B cell (primary cell): ENCODE measurements at regions not wholly inside any gene's neighbourhood (a gene's known extent, or its start where the extent isn't known, plus 50 kb on each side); places are given as distances from the start of the nearest gene placed in this dataset.

ENCODE experiments used
- ATAC-seq: fragments of 200-7000 bp; cut with Tn5 transposase; one replicate; pipeline ENCODE4 v1.10.0; 2021; ENCODE audit warnings: low read depth, mild to moderate bottlenecking, moderate number of reproducible peaks, moderate library complexity
- CTCF ChIA-PET: fragments of 350-600 bp; sonication (Branson Sonifier 250); formaldehyde crosslinking; loops from one replicate; lab custom pipeline; 2021; ENCODE audit warnings: antibody characterized with exemption, inconsistent platforms; lab: Charles Lee
- POLR2A ChIA-PET: fragments of 350-600 bp; sonication (Branson Sonifier 250); formaldehyde crosslinking; loops from one replicate; lab custom pipeline; 2021; ENCODE audit warnings: antibody characterized with exemption; lab: Charles Lee
- DNase-seq: peaks from one replicate; pipeline ENCODE4 v3.0.0; 2013
- H2AFZ ChIP-seq: 2 replicates; pipeline ENCODE4 v1.6.1; 2012; ENCODE audit warnings: mild to moderate bottlenecking, low read depth, low read length; ENCODE audit not compliant: insufficient read depth, poor library complexity, severe bottlenecking
- H3K27ac ChIP-seq, 2 donors: 1 replicate in 1 of 2; 2 replicates in 1 of 2; pipeline ENCODE4 v1.5.1; 2012 to 2013; ENCODE audit warnings: low read length in 2 of 2, mild to moderate bottlenecking in 2 of 2, moderate library complexity in 1 of 2
- H3K27me3 ChIP-seq, 4 experiments: fragments of 200-600 bp in 1 of 4; sonication (generic) in 1 of 4; replicated peaks in 1 of 4; 1 replicate in 2 of 4; 2 replicates in 2 of 4; pipeline versions ENCODE4 v1.6.1 to v1.7.0; 2013 to 2016; ENCODE audit warnings: low read length in 3 of 4, mild to moderate bottlenecking in 2 of 4, mixed read lengths in 1 of 4, moderate library complexity in 1 of 4; ENCODE audit not compliant: insufficient read depth in 4 of 4, control insufficient read depth in 3 of 4; ENCODE audit errors: control extremely low read depth in 1 of 4
- H3K36me3 ChIP-seq, 2 experiments: replicated peaks in 1 of 2; 1 replicate in 1 of 2; 2 replicates in 1 of 2; pipeline versions ENCODE4 v1.6.1 to v1.7.1; 2013; ENCODE audit warnings: low read length in 1 of 2; ENCODE audit not compliant: insufficient read depth in 2 of 2, control insufficient read depth in 1 of 2; ENCODE audit errors: control extremely low read depth in 1 of 2, extremely low read depth in 1 of 2
- H3K4me1 ChIP-seq, 2 donors: fragments of 200-600 bp in 1 of 2; sonication (generic) in 1 of 2; 1 replicate in 1 of 2; 2 replicates in 1 of 2; pipeline versions ENCODE4 v1.5.1 to v1.6.1; 2013 to 2017; ENCODE audit warnings: low read length in 2 of 2; ENCODE audit not compliant: control insufficient read depth in 2 of 2, insufficient read depth in 2 of 2
- H3K4me2 ChIP-seq: replicated peaks from 2 replicates; pipeline ENCODE3; 2012; ENCODE audit warnings: mild to moderate bottlenecking, low read depth, low read length; ENCODE audit not compliant: poor library complexity, severe bottlenecking
- H3K4me3 ChIP-seq, 5 experiments: fragments of 200-600 bp in 1 of 5; sonication (generic) in 1 of 5; 1 replicate in 3 of 5; 2 replicates in 2 of 5; pipeline versions ENCODE4 v1.5.1 to v1.7.0; 2011 to 2016; ENCODE audit warnings: low read length in 4 of 5, mild to moderate bottlenecking in 4 of 5, low read depth in 2 of 5, control low read depth in 1 of 5, moderate library complexity in 1 of 5; ENCODE audit not compliant: insufficient read depth in 1 of 5; ENCODE audit errors: control extremely low read depth in 1 of 5, extremely low read depth in 1 of 5
- H3K79me2 ChIP-seq: fragments of 200-600 bp; sonication (generic); one replicate; pipeline ENCODE4 v1.6.0; 2016; ENCODE audit warnings: low read length; ENCODE audit not compliant: control insufficient read depth, insufficient read depth
- H3K9ac ChIP-seq: fragments of 200-600 bp; sonication (generic); 2 replicates; pipeline ENCODE4 v1.6.1; 2017; ENCODE audit warnings: mild to moderate bottlenecking, low read length, moderate library complexity
- H3K9me3 ChIP-seq, 3 donors: one replicate each; pipeline versions ENCODE4 v1.6.1 to v1.7.1; 2013; ENCODE audit warnings: low read length in 2 of 3; ENCODE audit not compliant: control insufficient read depth in 2 of 3, insufficient read depth in 1 of 3; ENCODE audit errors: control extremely low read depth in 1 of 3
- H4K20me1 ChIP-seq: 2 replicates; pipeline ENCODE4 v1.6.0; 2012; ENCODE audit warnings: mild to moderate bottlenecking, low read length; ENCODE audit not compliant: insufficient read depth, control insufficient read depth, poor library complexity, severe bottlenecking
- H3K27ac Mint-ChIP-seq: one replicate; pipeline ENCODE4 v1.8.0; 2021; ENCODE audit warnings: mixed read lengths
- H3K27me3 Mint-ChIP-seq: one replicate; pipeline ENCODE4 v1.8.0; 2021; ENCODE audit warnings: mixed read lengths
- H3K4me1 Mint-ChIP-seq: one replicate; pipeline ENCODE4 v1.8.0; 2021; ENCODE audit warnings: mixed read lengths
- H3K4me3 Mint-ChIP-seq: one replicate; pipeline ENCODE4 v1.8.0; 2021; ENCODE audit warnings: mixed read lengths
- H3K9me3 Mint-ChIP-seq: one replicate; pipeline ENCODE4 v1.8.0; 2022; ENCODE audit warnings: mixed read lengths; ENCODE audit not compliant: insufficient read depth
- CTCF ChIP-seq: fragments of 200-600 bp; IDR thresholded peaks from one replicate; pipeline ENCODE4 v1.8.0; 2022; ENCODE audit warnings: antibody characterized with exemption, mild to moderate bottlenecking
- EZH2 ChIP-seq: IDR thresholded peaks from 2 replicates; pipeline ENCODE4 v1.6.1; 2012; ENCODE audit warnings: borderline replicate concordance, low read depth, mild to moderate bottlenecking, moderate library complexity, low read length; ENCODE audit not compliant: insufficient read depth, poor library complexity, severe bottlenecking
- WGBS: methylation state at CpG from one replicate; pipeline ENCODE4 v1.1.5; 2013; ENCODE audit warnings: missing lambda C conversion rate; ENCODE audit not compliant: insufficient coverage; 5-methylcytosine and 5-hydroxymethylcytosine counted together
- intact Hi-C: fragments of 100-400 bp; cut with micrococcal nuclease; formaldehyde crosslinking; loops from one replicate; pipeline ENCODE4 v1.10.0; 2022

GRCh38 chr19:28727480-28728159, 485.3 kb downstream of the UQCRFS1 start:
- Histone ChIP-seq H3K9ac (no peak overlapping the region), H3K27ac (no peak overlapping the region), H3K4me3 (no peak overlapping the region), H3K36me3 (no peaks in the 10 kb centered on the region), H3K9me3 (peaks cover 0 to 11% (median 0%) of the 10 kb centered on the region in 3 donors), H4K20me1 (no peaks in the 10 kb centered on the region), H3K4me1 (no peaks in the 10 kb centered on the region), H2AFZ (no peak overlapping the region), H3K79me2 (no peaks in the 10 kb centered on the region), H3K27me3 (peaks cover 0 to 17% (median 1%) of the 10 kb centered on the region in 4 experiments), H3K4me2 (no peak overlapping the region)
- POLR2A ChIA-PET: no interaction called here
- DNase-seq (no peak), ATAC-seq (no peak)
- Mint-ChIP-seq H3K4me1 (peaks cover 2% of the 10 kb centered on the region), H3K9me3 (peaks cover 6% of the 10 kb centered on the region), H3K4me3 (no peak overlapping the region), H3K27me3 (peaks cover 22% of the 10 kb centered on the region), H3K27ac (no peak overlapping the region)
- TF ChIP-seq EZH2: no peak
- no peak for TF ChIP-seq CTCF
- WGBS: 12% methylated on average over 45 of the region's 49 CpGs
- CTCF ChIA-PET: no interaction called here
- intact Hi-C loops: no loop called here

- no peak overlapping the region for H3K4me3 ChIP-seq
These were observed 486.1 kb downstream of the UQCRFS1 start for GRCh38 chr19:28726533-28727479.

More at GRCh38 chr19:28726533-28727479, 486.1 kb downstream of the UQCRFS1 start:
- Mint-ChIP-seq H3K9me3 (peaks cover 6% of the 10 kb centered on the region), H3K27ac (no peak overlapping the region), H3K27me3 (peaks cover 22% of the 10 kb centered on the region), H3K4me1 (peaks cover 2% of the 10 kb centered on the region), H3K4me3 (no peak overlapping the region)
- Histone ChIP-seq H3K9ac (no peak overlapping the region), H3K27me3 (peaks cover 0 to 17% (median 1%) of the 10 kb centered on the region in 4 experiments), H3K9me3 (peaks cover 0 to 11% (median 0%) of the 10 kb centered on the region in 3 donors), H2AFZ (no peak overlapping the region), H3K36me3 (no peaks in the 10 kb centered on the region), H3K27ac (no peak overlapping the region), H4K20me1 (no peaks in the 10 kb centered on the region), H3K4me2 (no peak overlapping the region), H3K4me1 (no peaks in the 10 kb centered on the region), H3K79me2 (no peaks in the 10 kb centered on the region)
- ChIA-PET CTCF (no interaction called here), POLR2A (no interaction called here)
- intact Hi-C loops: no loop called here
- no peak for DNase-seq
- TF ChIP-seq CTCF (no peak), EZH2 (no peak)
- ATAC-seq: no peak
- WGBS: 16% methylated on average over 36 of the region's 46 CpGs
